LNCAP (cell line): ENCODE measurements at regions not wholly inside any gene's neighbourhood (a gene's known extent, or its start where the extent isn't known, plus 50 kb on each side); places are given as distances from the start of the nearest gene placed in this dataset.
A peak's percentile ranks its signal among the peaks of the same experiment; 100 is the strongest.

Experiments
- TF ChIP-seq, protein P1 (sequence below): fragments of 450-650 bp; IDR thresholded peaks from 2 replicates; pipeline ENCODE4 v1.5.1; 2017; ENCODE audit warnings: mild to moderate bottlenecking

DNA sequence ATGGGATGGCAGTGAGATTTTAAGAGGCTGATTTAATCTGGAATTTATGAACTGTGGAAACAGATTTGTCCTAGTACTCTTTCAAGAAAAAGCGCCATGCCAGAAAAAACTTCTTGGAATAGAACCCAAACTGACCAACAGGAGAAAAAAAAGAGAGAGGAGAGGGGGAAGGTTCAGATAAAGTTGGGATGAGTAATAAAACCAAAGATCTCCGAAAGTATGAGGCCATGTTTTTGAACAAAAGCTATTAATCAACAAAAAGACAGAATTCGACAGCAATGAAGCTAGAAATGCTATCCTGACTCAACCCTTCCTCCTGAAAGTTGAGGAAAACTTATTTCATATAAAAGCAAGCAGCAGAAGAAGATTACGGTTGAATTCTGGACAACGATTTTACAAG lies 135.5 kb downstream of the CEMIP2 start:
- TF ChIP-seq, protein P1, sequence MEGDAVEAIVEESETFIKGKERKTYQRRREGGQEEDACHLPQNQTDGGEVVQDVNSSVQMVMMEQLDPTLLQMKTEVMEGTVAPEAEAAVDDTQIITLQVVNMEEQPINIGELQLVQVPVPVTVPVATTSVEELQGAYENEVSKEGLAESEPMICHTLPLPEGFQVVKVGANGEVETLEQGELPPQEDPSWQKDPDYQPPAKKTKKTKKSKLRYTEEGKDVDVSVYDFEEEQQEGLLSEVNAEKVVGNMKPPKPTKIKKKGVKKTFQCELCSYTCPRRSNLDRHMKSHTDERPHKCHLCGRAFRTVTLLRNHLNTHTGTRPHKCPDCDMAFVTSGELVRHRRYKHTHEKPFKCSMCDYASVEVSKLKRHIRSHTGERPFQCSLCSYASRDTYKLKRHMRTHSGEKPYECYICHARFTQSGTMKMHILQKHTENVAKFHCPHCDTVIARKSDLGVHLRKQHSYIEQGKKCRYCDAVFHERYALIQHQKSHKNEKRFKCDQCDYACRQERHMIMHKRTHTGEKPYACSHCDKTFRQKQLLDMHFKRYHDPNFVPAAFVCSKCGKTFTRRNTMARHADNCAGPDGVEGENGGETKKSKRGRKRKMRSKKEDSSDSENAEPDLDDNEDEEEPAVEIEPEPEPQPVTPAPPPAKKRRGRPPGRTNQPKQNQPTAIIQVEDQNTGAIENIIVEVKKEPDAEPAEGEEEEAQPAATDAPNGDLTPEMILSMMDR: no peak

DNA sequence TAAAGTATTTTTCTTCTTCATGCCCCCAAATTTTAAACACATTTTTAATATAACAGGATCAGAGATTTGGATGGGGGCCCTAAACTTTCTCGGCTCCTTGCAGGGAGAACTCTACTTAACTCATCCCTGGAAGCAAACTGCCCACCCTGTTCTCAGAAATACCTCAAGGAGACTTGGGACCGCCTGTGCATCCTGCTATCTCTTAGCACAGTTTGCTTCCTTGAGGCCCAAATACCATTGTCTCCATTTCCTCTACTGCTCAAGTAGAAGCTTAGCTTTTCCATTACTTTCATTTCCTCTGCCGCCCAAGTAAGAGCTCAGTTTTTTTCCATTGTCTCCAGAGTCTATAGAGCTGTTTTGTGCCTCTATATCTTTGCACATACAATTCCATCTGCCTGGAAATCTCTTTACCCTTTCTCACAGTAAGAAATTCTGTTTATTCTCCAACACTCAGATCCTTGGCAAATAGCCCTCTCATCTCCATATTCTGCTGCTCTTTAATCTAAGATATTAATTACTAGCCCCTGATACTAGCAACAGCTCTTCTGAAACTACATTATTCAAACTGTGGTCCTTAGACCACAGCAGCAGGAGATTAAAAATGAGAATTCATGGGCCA lies 137.8 kb downstream of the CEMIP2 start:
- TF ChIP-seq, protein P1: no peak

DNA sequence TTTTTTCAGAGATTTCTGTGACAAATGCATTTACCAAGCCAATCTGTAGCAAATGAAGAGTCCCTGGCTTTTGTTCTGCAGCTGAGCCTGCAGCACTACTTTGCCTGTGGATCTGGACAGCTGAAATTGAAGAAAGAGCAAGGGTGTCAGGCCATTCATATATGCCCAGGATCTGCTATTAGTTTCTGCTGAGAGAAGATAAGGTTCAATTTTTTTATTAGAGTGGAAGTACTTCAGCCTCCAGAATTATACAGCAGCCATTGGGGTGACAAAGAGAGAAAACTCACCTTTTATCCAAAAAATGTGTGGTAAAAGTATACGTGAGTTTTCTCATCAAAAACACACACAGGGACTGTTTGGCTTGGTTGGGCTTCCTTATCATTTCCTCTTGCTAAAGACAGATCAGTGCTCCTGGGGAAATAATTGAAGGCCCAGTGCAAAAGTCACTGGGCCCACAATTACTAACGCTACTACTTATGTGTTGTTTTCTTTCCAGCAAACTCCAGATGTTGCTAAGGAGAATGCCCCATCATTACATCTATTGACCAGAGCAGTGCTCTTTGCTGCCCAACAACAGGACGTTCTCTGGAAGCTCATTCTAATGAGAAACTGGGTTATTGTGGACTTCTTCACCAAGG lies 138.6 kb downstream of the CEMIP2 start:
- TF ChIP-seq, protein P1: no peak

DNA sequence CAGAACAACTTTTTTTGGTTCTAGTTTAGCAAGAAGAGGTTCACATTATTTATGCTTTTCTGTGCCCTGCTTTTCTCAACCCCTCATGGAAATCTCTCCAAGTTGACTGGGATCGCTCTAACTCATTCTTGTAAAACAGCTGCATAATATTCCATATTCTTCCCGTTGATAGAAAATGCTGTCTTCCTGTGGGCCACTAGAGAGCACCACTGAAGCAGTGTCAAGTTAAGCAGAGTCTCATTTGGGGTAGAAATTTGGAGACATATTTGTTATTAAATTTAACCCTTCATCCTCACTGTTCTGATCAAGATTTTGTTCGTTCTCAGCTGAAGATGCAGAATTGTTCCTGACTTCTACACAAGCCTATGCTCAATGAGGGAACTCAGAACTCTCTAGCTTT lies 140.1 kb downstream of the CEMIP2 start:
- TF ChIP-seq, protein P1: peak; percentile 54

DNA sequence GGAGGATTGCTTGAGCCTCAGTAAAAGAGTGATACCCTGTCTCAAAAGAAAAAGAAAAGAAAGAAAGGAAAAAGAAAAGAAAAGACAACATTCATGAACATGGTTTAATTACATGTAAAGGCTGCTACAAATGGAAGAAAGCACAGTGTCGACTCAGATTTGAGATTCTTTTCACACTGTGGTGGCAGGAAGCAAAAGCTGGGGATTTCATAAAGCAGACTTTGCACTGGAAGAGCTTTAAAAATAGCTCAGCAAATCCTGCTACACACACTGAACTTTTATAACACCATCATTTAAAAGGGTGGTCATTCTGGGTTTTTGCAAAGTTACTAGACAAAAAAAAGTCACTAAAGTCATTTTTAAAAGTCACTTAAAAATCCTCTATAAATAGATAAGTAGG lies 140.8 kb downstream of the CEMIP2 start:
- TF ChIP-seq, protein P1: no peak

DNA sequence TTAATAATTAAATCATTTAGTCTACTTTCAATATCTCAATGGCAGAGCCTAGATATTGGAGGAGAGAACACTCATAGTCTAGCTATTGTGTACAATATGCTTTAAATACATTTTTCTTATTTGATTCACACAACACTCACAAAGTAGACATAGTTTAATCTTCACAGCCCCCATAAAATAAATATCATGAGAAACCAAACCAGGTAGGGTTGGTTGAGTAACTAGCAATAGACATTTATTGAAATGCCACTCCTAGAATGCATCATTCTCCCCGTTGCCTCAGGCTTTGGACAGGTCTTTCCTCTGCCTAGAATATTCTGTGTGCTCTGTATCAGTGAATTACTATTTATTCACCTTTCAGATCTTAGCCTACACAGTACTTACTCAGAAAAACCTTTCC lies 141.9 kb downstream of the CEMIP2 start:
- TF ChIP-seq, protein P1: no peak

DNA sequence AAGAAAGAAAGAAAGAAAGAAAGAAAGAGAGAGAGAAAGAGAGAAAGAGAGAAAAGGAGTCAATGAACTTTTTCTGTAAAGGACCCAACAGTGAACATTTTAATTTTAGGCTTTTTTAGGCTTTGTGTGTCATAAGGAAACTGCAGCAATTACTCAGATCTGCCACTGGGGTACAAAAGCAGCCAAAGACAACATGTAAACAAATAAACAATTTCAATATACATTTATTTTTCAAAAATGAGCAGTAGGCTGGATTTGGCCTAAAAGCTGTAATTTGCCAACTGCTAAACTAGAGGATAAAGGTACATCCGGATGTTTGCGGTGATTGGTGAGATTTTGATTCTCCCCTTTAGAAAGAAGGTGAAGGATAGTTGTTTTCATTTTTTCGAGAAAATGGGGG lies 143.6 kb downstream of the CEMIP2 start:
- TF ChIP-seq, protein P1: no peak

DNA sequence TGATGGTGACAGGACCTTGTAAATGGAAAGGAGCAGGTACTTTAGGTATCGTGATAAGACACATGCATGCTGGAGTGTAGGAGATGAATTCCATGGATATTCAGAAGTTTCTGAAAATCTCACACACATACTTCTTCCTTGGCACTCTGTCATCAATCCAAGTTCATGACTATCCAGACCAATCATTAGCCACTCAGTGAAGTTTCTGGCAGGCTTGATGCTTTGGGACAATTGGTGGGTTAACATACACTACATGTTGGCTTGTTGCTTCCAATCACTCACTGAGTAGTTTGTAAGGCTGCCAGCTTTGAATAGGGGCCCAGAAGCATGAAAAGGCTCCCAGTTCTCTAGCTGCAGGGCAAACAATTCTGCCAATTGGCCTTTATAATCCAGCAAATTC lies 147.6 kb downstream of the CEMIP2 start:
- TF ChIP-seq, protein P1: no peak
